B cell (primary cell): ENCODE measurements at regions not wholly inside any gene's neighbourhood (a gene's known extent, or its start where the extent isn't known, plus 50 kb on each side); places are given as distances from the start of the nearest gene placed in this dataset.

Experiments used
- ATAC-seq: fragments of 200-7000 bp; cut with Tn5 transposase; one replicate; pipeline ENCODE4 v1.10.0; 2021; ENCODE audit warnings: low read depth, mild to moderate bottlenecking, moderate number of reproducible peaks, moderate library complexity
- CTCF ChIA-PET: fragments of 350-600 bp; sonication (Branson Sonifier 250); formaldehyde crosslinking; loops from one replicate; lab custom pipeline; 2021; ENCODE audit warnings: antibody characterized with exemption, inconsistent platforms; lab: Charles Lee
- POLR2A ChIA-PET: fragments of 350-600 bp; sonication (Branson Sonifier 250); formaldehyde crosslinking; loops from one replicate; lab custom pipeline; 2021; ENCODE audit warnings: antibody characterized with exemption; lab: Charles Lee
- DNase-seq: peaks from one replicate; pipeline ENCODE4 v3.0.0; 2013
- H2AFZ ChIP-seq: 2 replicates; pipeline ENCODE4 v1.6.1; 2012; ENCODE audit warnings: mild to moderate bottlenecking, low read depth, low read length; ENCODE audit not compliant: insufficient read depth, poor library complexity, severe bottlenecking
- H3K27ac ChIP-seq, 2 donors: 1 replicate in 1 of 2; 2 replicates in 1 of 2; pipeline ENCODE4 v1.5.1; 2012 to 2013; ENCODE audit warnings: low read length in 2 of 2, mild to moderate bottlenecking in 2 of 2, moderate library complexity in 1 of 2
- H3K27me3 ChIP-seq, 4 experiments: fragments of 200-600 bp in 1 of 4; sonication (generic) in 1 of 4; replicated peaks in 1 of 4; 1 replicate in 2 of 4; 2 replicates in 2 of 4; pipeline versions ENCODE4 v1.6.1 to v1.7.0; 2013 to 2016; ENCODE audit warnings: low read length in 3 of 4, mild to moderate bottlenecking in 2 of 4, mixed read lengths in 1 of 4, moderate library complexity in 1 of 4; ENCODE audit not compliant: insufficient read depth in 4 of 4, control insufficient read depth in 3 of 4; ENCODE audit errors: control extremely low read depth in 1 of 4
- H3K36me3 ChIP-seq, 2 experiments: replicated peaks in 1 of 2; 1 replicate in 1 of 2; 2 replicates in 1 of 2; pipeline versions ENCODE4 v1.6.1 to v1.7.1; 2013; ENCODE audit warnings: low read length in 1 of 2; ENCODE audit not compliant: insufficient read depth in 2 of 2, control insufficient read depth in 1 of 2; ENCODE audit errors: control extremely low read depth in 1 of 2, extremely low read depth in 1 of 2
- H3K4me1 ChIP-seq, 2 donors: fragments of 200-600 bp in 1 of 2; sonication (generic) in 1 of 2; 1 replicate in 1 of 2; 2 replicates in 1 of 2; pipeline versions ENCODE4 v1.5.1 to v1.6.1; 2013 to 2017; ENCODE audit warnings: low read length in 2 of 2; ENCODE audit not compliant: control insufficient read depth in 2 of 2, insufficient read depth in 2 of 2
- H3K4me2 ChIP-seq: replicated peaks from 2 replicates; pipeline ENCODE3; 2012; ENCODE audit warnings: mild to moderate bottlenecking, low read depth, low read length; ENCODE audit not compliant: poor library complexity, severe bottlenecking
- H3K4me3 ChIP-seq, 5 experiments: fragments of 200-600 bp in 1 of 5; sonication (generic) in 1 of 5; 1 replicate in 3 of 5; 2 replicates in 2 of 5; pipeline versions ENCODE4 v1.5.1 to v1.7.0; 2011 to 2016; ENCODE audit warnings: low read length in 4 of 5, mild to moderate bottlenecking in 4 of 5, low read depth in 2 of 5, control low read depth in 1 of 5, moderate library complexity in 1 of 5; ENCODE audit not compliant: insufficient read depth in 1 of 5; ENCODE audit errors: control extremely low read depth in 1 of 5, extremely low read depth in 1 of 5
- H3K79me2 ChIP-seq: fragments of 200-600 bp; sonication (generic); one replicate; pipeline ENCODE4 v1.6.0; 2016; ENCODE audit warnings: low read length; ENCODE audit not compliant: control insufficient read depth, insufficient read depth
- H3K9ac ChIP-seq: fragments of 200-600 bp; sonication (generic); 2 replicates; pipeline ENCODE4 v1.6.1; 2017; ENCODE audit warnings: mild to moderate bottlenecking, low read length, moderate library complexity
- H3K9me3 ChIP-seq, 3 donors: one replicate each; pipeline versions ENCODE4 v1.6.1 to v1.7.1; 2013; ENCODE audit warnings: low read length in 2 of 3; ENCODE audit not compliant: control insufficient read depth in 2 of 3, insufficient read depth in 1 of 3; ENCODE audit errors: control extremely low read depth in 1 of 3
- H4K20me1 ChIP-seq: 2 replicates; pipeline ENCODE4 v1.6.0; 2012; ENCODE audit warnings: mild to moderate bottlenecking, low read length; ENCODE audit not compliant: insufficient read depth, control insufficient read depth, poor library complexity, severe bottlenecking
- H3K27ac Mint-ChIP-seq: one replicate; pipeline ENCODE4 v1.8.0; 2021; ENCODE audit warnings: mixed read lengths
- H3K27me3 Mint-ChIP-seq: one replicate; pipeline ENCODE4 v1.8.0; 2021; ENCODE audit warnings: mixed read lengths
- H3K4me1 Mint-ChIP-seq: one replicate; pipeline ENCODE4 v1.8.0; 2021; ENCODE audit warnings: mixed read lengths
- H3K4me3 Mint-ChIP-seq: one replicate; pipeline ENCODE4 v1.8.0; 2021; ENCODE audit warnings: mixed read lengths
- H3K9me3 Mint-ChIP-seq: one replicate; pipeline ENCODE4 v1.8.0; 2022; ENCODE audit warnings: mixed read lengths; ENCODE audit not compliant: insufficient read depth
- EZH2 ChIP-seq: IDR thresholded peaks from 2 replicates; pipeline ENCODE4 v1.6.1; 2012; ENCODE audit warnings: borderline replicate concordance, low read depth, mild to moderate bottlenecking, moderate library complexity, low read length; ENCODE audit not compliant: insufficient read depth, poor library complexity, severe bottlenecking
- WGBS: methylation state at CpG from one replicate; pipeline ENCODE4 v1.1.5; 2013; ENCODE audit warnings: missing lambda C conversion rate; ENCODE audit not compliant: insufficient coverage; 5-methylcytosine and 5-hydroxymethylcytosine counted together
- intact Hi-C: fragments of 100-400 bp; cut with micrococcal nuclease; formaldehyde crosslinking; loops from one replicate; pipeline ENCODE4 v1.10.0; 2022
- TF ChIP-seq, protein P1 (sequence below): fragments of 200-600 bp; IDR thresholded peaks from one replicate; pipeline ENCODE4 v1.8.0; 2022; ENCODE audit warnings: antibody characterized with exemption, mild to moderate bottlenecking

DNA sequence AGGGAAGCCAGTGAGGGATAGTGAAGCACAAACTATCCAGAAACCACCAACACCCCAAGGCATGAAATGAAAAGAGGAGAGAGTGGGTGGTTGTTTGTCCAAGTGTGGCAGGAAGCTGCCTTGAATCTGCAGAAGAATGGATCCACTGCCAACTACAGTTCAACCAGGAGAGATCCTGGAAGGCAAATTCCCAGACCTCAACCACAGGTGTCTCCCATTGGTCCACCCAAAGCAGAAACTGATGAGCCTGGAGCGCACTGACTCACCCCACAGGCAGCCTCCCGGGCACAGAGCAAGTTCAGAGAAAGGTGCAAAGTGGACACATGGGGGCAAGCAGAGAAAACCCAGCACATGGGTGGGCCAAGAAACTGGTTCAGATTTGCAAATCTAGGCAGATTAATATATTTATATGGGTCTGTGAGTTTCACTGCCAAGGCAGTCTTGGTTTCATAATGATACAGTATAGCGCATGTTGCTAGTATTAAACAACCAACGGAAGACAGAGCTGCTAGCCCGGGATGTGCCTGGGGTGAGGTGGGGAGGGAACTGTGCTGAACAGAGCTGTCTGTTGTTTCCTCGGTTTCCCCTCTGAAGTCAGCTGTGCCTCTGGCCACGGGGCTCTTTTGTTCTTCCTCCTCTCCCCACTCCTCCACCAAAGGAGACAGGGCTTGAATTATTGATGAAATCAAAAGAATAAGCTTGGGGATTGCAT lies 416.2 kb upstream of the CCDC196 start:
- Mint-ChIP-seq H3K9me3 (no peaks in the 10 kb centered on the region), H3K27me3 (peaks cover 16% of the 10 kb centered on the region), H3K27ac (no peak overlapping the region), H3K4me1 (no peaks in the 10 kb centered on the region), H3K4me3 (no peak overlapping the region)
- DNase-seq: no peak
- TF ChIP-seq, protein P1, sequence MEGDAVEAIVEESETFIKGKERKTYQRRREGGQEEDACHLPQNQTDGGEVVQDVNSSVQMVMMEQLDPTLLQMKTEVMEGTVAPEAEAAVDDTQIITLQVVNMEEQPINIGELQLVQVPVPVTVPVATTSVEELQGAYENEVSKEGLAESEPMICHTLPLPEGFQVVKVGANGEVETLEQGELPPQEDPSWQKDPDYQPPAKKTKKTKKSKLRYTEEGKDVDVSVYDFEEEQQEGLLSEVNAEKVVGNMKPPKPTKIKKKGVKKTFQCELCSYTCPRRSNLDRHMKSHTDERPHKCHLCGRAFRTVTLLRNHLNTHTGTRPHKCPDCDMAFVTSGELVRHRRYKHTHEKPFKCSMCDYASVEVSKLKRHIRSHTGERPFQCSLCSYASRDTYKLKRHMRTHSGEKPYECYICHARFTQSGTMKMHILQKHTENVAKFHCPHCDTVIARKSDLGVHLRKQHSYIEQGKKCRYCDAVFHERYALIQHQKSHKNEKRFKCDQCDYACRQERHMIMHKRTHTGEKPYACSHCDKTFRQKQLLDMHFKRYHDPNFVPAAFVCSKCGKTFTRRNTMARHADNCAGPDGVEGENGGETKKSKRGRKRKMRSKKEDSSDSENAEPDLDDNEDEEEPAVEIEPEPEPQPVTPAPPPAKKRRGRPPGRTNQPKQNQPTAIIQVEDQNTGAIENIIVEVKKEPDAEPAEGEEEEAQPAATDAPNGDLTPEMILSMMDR: no peak
- TF ChIP-seq EZH2: no peak
- WGBS: 93% methylated on average over 4 of the region's 7 CpGs
- ChIA-PET CTCF (interaction anchor here (0.8 to 4.7 kb wide), 12 partner anchors 9 to 1083 kb away, joined by 3 to 45 read pairs (median 4); partner anchors contain the start of genes FNTB and FUT8), POLR2A (no interaction called here)
- no peaks in the 10 kb centered on the region for H3K4me1 ChIP-seq
- H4K20me1 ChIP-seq: no peaks in the 10 kb centered on the region
- H3K4me3 ChIP-seq: no peak overlapping the region
- H2AFZ ChIP-seq: no peak overlapping the region
- H3K36me3 ChIP-seq: no peaks in the 10 kb centered on the region
- intact Hi-C loops: no loop called here
- no peak overlapping the region for H3K27ac ChIP-seq
- H3K9me3 ChIP-seq: no peaks in the 10 kb centered on the region
- H3K9ac ChIP-seq: no peak overlapping the region
- ATAC-seq: no peak
- no peaks in the 10 kb centered on the region for H3K79me2 ChIP-seq
- peaks cover 0 to 4% (median 0%) of the 10 kb centered on the region in 4 experiments for H3K27me3 ChIP-seq
- H3K4me2 ChIP-seq: no peak overlapping the region

GRCh38 chr14:66070542-66071319 lies 415.4 kb upstream of the CCDC196 start:
- Mint-ChIP-seq H3K4me1 (no peaks in the 10 kb centered on the region), H3K27me3 (peaks cover 16% of the 10 kb centered on the region), H3K9me3 (no peaks in the 10 kb centered on the region), H3K27ac (no peak overlapping the region), H3K4me3 (no peak overlapping the region)
- TF ChIP-seq EZH2: no peak
- TF ChIP-seq, protein P1: peak; percentile 94
- Histone ChIP-seq H2AFZ (no peak overlapping the region), H3K4me2 (no peak overlapping the region), H3K27me3 (peaks cover 0 to 4% (median 0%) of the 10 kb centered on the region in 4 experiments), H3K4me1 (no peaks in the 10 kb centered on the region), H3K79me2 (no peaks in the 10 kb centered on the region), H4K20me1 (no peaks in the 10 kb centered on the region), H3K9me3 (no peaks in the 10 kb centered on the region), H3K27ac (no peak overlapping the region), H3K4me3 (no peak overlapping the region), H3K36me3 (no peaks in the 10 kb centered on the region), H3K9ac (no peak overlapping the region)
- CTCF ChIA-PET: interaction anchor here (0.8 to 4.7 kb wide), 13 partner anchors 8 to 1084 kb away, joined by 3 to 45 read pairs (median 4); partner anchors contain the start of genes FNTB and FUT8
- peak; percentile 71 for ATAC-seq
- intact Hi-C loops: no loop called here
- 61% methylated on average over 8 of the region's 12 CpGs for WGBS
- POLR2A ChIA-PET: no interaction called here
- DNase-seq: peak; percentile 64
